D341Med (cell line): ENCODE measurements at regions not wholly inside any gene's neighbourhood (a gene's known extent, or its start where the extent isn't known, plus 50 kb on each side); places are given as distances from the start of the nearest gene placed in this dataset.

Experiments used
- DNase-seq: peaks from one replicate; pipeline ENCODE4 v3.0.0; 2012; ENCODE audit warnings: low spot score

- no peak for DNase-seq
Observed at GRCh38 chr9:115615821-115616665, 498.1 kb upstream of the TNC start.

GRCh38 chr9:115616666-115617239, 498.8 kb upstream of the TNC start:
- no peak for DNase-seq

GRCh38 chr9:115625251-115625650, 507.3 kb upstream of the TNC start:
- no peak for DNase-seq

- no peak for DNase-seq
Observed at GRCh38 chr9:115625954-115626353, 508.0 kb upstream of the TNC start.

GRCh38 chr9:115627511-115627910, 509.6 kb upstream of the TNC start:
- no peak for DNase-seq

- no peak for DNase-seq
Observed at GRCh38 chr9:115628426-115628825, 510.5 kb upstream of the TNC start.

GRCh38 chr9:115629879-115630840, 512.2 kb upstream of the TNC start:
- DNase-seq: no peak

GRCh38 chr9:115632391-115632790, 514.4 kb upstream of the TNC start:
- DNase-seq: no peak

- no peak for DNase-seq
Observed at GRCh38 chr9:115633104-115633503, 515.1 kb upstream of the TNC start.

- no peak for DNase-seq
Observed at GRCh38 chr9:115635680-115636383, 517.8 kb upstream of the PAPPA start.

- no peak for DNase-seq
Observed at GRCh38 chr9:115636596-115636995, 517.0 kb upstream of the PAPPA start.

GRCh38 chr9:115637661-115638060, 515.9 kb upstream of the PAPPA start:
- DNase-seq: no peak

- DNase-seq: no peak
Observed at GRCh38 chr9:115640887-115641286, 512.7 kb upstream of the PAPPA start.

- DNase-seq: no peak
Observed at GRCh38 chr9:115642285-115642684, 511.3 kb upstream of the PAPPA start.

- DNase-seq: no peak
Observed at GRCh38 chr9:115643948-115644727, 509.5 kb upstream of the PAPPA start.

GRCh38 chr9:115649991-115650472, 503.6 kb upstream of the PAPPA start:
- no peak for DNase-seq

- DNase-seq: no peak
Observed at GRCh38 chr9:115650768-115651167, 502.8 kb upstream of the PAPPA start.

- no peak for DNase-seq
Observed at GRCh38 chr9:115651461-115651860, 502.1 kb upstream of the PAPPA start.

GRCh38 chr9:115653171-115653606, 500.4 kb upstream of the PAPPA start:
- DNase-seq: no peak

- DNase-seq: no peak
Observed at GRCh38 chr9:115657695-115658094, 495.9 kb upstream of the PAPPA start.

GRCh38 chr9:115665519-115665918, 488.1 kb upstream of the PAPPA start:
- no peak for DNase-seq
